Panc1 (cell line): ENCODE measurements at regions not wholly inside any gene's neighbourhood (a gene's known extent, or its start where the extent isn't known, plus 50 kb on each side); places are given as distances from the start of the nearest gene placed in this dataset.
"Not testable (repeated sequence)": the region's sequence is repeated elsewhere in the genome, so short reads cannot be mapped to it uniquely, and the experiment has no call there.

Experiments
- ATAC-seq: fragments of 200-7000 bp; cut with Tn5 transposase; 2 replicates; pipeline ENCODE4 v1.9.1; 2020; ENCODE audit warnings: mild to moderate bottlenecking, moderate library complexity
- BruUV-seq: library from RNA; stranded (reverse); fragments of 400-500 nt; replicated peaks from 2 replicates; lab custom pipeline; 2021; lab: Mats Ljungman, UMichigan
- CTCF ChIA-PET: fragments of 300-600 bp; sonication (Branson Sonifier 250); formaldehyde crosslinking; loops from one replicate; lab custom pipeline; 2022; ENCODE audit warnings: antibody characterized with exemption; lab: Charles Lee
- POLR2A ChIA-PET: fragments of 300-600 bp; sonication (Branson Sonifier 250); formaldehyde crosslinking; loops from one replicate; lab custom pipeline; 2022; ENCODE audit warnings: antibody characterized with exemption; lab: Charles Lee
- DNase-seq: peaks from one replicate; pipeline ENCODE4 v3.0.0-alpha.2; 2010; ENCODE audit warnings: low read depth, low spot score
- H3K27ac ChIP-seq: 2 replicates; pipeline ENCODE4 v1.5.1; 2011; ENCODE audit warnings: mild to moderate bottlenecking, low read length, inconsistent platforms
- H3K27me3 ChIP-seq: fragments of 200-500 bp; sonication (Bioruptor generic); 2 replicates; pipeline ENCODE4 v1.6.0; 2014; ENCODE audit warnings: low read length, inconsistent platforms; ENCODE audit not compliant: control insufficient read depth, insufficient read depth
- H3K36me3 ChIP-seq: fragments of 200-500 bp; sonication (Bioruptor generic); 2 replicates; pipeline ENCODE4 v1.5.1; 2014; ENCODE audit warnings: inconsistent platforms, mild to moderate bottlenecking, low read length, moderate library complexity; ENCODE audit not compliant: control insufficient read depth, insufficient read depth
- H3K4me1 ChIP-seq: 2 replicates; pipeline ENCODE4 v1.5.1; 2011; ENCODE audit warnings: inconsistent platforms, mild to moderate bottlenecking, low read length, moderate library complexity; ENCODE audit not compliant: control insufficient read depth, insufficient read depth
- H3K4me3 ChIP-seq, 2 experiments: 2 replicates each; pipeline ENCODE4 v1.5.1; 2011 to 2012; ENCODE audit warnings: low read depth in 2 of 2, low read length in 2 of 2, mild to moderate bottlenecking in 2 of 2, inconsistent platforms in 1 of 2, moderate library complexity in 1 of 2
- H3K9me3 ChIP-seq: fragments of 200-500 bp; sonication (Bioruptor generic); 2 replicates; pipeline ENCODE4 v1.5.1; 2014; ENCODE audit warnings: low read depth, mild to moderate bottlenecking, inconsistent platforms, low read length, moderate library complexity; ENCODE audit not compliant: control insufficient read depth, insufficient read depth
- POLR2AphosphoS5 ChIP-seq: IDR thresholded peaks from 2 replicates; pipeline ENCODE4 v1.6.1; 2012; ENCODE audit warnings: mild to moderate bottlenecking, low read depth, low read length, moderate library complexity
- REST ChIP-seq, 2 experiments: IDR thresholded peaks; 2 replicates each; pipeline ENCODE4 v1.6.1; 2011 to 2012; ENCODE audit warnings: low read depth in 2 of 2, control low read depth in 1 of 2, low read length in 1 of 2, mild to moderate bottlenecking in 1 of 2, moderate library complexity in 1 of 2; ENCODE audit not compliant: insufficient read depth in 1 of 2
- SIN3A ChIP-seq: IDR thresholded peaks from 2 replicates; pipeline ENCODE4 v1.6.1; 2012; ENCODE audit warnings: low read depth, mild to moderate bottlenecking, low read length, moderate library complexity, borderline replicate concordance; ENCODE audit not compliant: insufficient read depth
- TCF7L2 ChIP-seq: IDR thresholded peaks from 2 replicates; pipeline ENCODE4 v1.6.1; 2011; ENCODE audit warnings: mild to moderate bottlenecking, low read depth, low read length, inconsistent platforms
- in situ Hi-C: cut with HindIII; loops from 2 replicates; pipeline ENCODE4 v1.10.0; 2016; ENCODE audit warnings: low sequenced_read_pairs, low pct_unique_long_range_greater_than_20kb
- intact Hi-C: fragments of 100-400 bp; cut with micrococcal nuclease; formaldehyde crosslinking; loops from one replicate; pipeline ENCODE4 v1.10.0; 2022; ENCODE audit not compliant: unreplicated experiment
- TF ChIP-seq, protein P1 (sequence below): fragments of 450-650 bp; IDR thresholded peaks from 2 replicates; pipeline ENCODE4 v1.5.1; 2017; ENCODE audit warnings: mild to moderate bottlenecking

GRCh38 chr4:134700251-134700650, 498.7 kb upstream of the PABPC4L start:
- CTCF ChIA-PET, result no interaction called here
- Histone ChIP-seq H3K4me3 (no peak overlapping the region), H3K36me3 (no peaks in the 10 kb centered on the region), H3K27ac (no peak overlapping the region), H3K4me1 (no peaks in the 10 kb centered on the region), H3K27me3 (no peaks in the 10 kb centered on the region), H3K9me3 (no peaks in the 10 kb centered on the region)
- intact Hi-C loops (no loop called here), in situ Hi-C loops (no loop called here)
- no TSS peak for BruUV-seq
- TF ChIP-seq, protein P1, sequence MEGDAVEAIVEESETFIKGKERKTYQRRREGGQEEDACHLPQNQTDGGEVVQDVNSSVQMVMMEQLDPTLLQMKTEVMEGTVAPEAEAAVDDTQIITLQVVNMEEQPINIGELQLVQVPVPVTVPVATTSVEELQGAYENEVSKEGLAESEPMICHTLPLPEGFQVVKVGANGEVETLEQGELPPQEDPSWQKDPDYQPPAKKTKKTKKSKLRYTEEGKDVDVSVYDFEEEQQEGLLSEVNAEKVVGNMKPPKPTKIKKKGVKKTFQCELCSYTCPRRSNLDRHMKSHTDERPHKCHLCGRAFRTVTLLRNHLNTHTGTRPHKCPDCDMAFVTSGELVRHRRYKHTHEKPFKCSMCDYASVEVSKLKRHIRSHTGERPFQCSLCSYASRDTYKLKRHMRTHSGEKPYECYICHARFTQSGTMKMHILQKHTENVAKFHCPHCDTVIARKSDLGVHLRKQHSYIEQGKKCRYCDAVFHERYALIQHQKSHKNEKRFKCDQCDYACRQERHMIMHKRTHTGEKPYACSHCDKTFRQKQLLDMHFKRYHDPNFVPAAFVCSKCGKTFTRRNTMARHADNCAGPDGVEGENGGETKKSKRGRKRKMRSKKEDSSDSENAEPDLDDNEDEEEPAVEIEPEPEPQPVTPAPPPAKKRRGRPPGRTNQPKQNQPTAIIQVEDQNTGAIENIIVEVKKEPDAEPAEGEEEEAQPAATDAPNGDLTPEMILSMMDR, result no peak
- TF ChIP-seq TCF7L2 (no peak), REST (IDR thresholded peaks at IDR 0.05; ENCODE audit: insufficient read depth in 1 of 2, low read depth in 2 of 2, low read length in 1 of 2) (no peak), SIN3A (no peak), POLR2AphosphoS5 (no peak)
- POLR2A ChIA-PET, result no interaction called here
- ATAC-seq, result no peak
- no peak for DNase-seq

GRCh38 chr4:134698831-134699230, 497.2 kb upstream of the PABPC4L start:
- POLR2A ChIA-PET, H3K4me3 ChIP-seq, ATAC-seq, in situ Hi-C loops, H3K9me3 ChIP-seq, DNase-seq, CTCF ChIA-PET, H3K27ac ChIP-seq, H3K36me3 ChIP-seq, intact Hi-C loops, H3K4me1 ChIP-seq, H3K27me3 ChIP-seq, BruUV-seq: not testable (repeated sequence)

DNA sequence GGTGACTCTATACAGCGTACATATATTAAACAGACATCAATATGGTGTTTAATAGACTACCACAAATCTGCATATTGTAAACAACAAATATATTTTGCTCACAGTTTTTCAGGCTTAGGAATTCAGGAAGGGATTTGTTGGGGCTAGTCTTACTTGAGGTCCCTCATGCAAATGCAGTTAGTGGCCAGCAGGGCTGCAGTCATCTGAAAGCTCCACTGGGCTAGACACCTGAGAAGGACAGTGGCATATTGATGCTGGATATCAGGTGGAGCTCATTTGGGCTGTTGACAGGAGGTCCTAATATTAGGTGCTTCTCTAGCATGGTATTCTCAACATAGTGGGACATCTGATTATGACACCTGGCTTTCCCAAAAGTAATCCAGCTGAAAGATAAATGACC, 493.8 kb upstream of the PABPC4L start:
- no peaks in the 10 kb centered on the region for H3K36me3 ChIP-seq
- no TSS peak for BruUV-seq
- no peak overlapping the region for H3K27ac ChIP-seq
- CTCF ChIA-PET, result no interaction called here
- no peak overlapping the region for H3K4me3 ChIP-seq
- DNase-seq (no peak), ATAC-seq (no peak)
- in situ Hi-C loops (no loop called here), intact Hi-C loops (no loop called here)
- TF ChIP-seq POLR2AphosphoS5, result no peak
- TF ChIP-seq SIN3A, result no peak
- TF ChIP-seq, protein P1, result no peak
- TF ChIP-seq TCF7L2, result no peak
- no peak for TF ChIP-seq REST (IDR thresholded peaks at IDR 0.05; ENCODE audit: insufficient read depth in 1 of 2, low read depth in 2 of 2, low read length in 1 of 2)
- no peaks in the 10 kb centered on the region for H3K27me3 ChIP-seq
- no peaks in the 10 kb centered on the region for H3K4me1 ChIP-seq
- H3K9me3 ChIP-seq, result no peaks in the 10 kb centered on the region
- POLR2A ChIA-PET, result no interaction called here
